GM12892 (cell line): ENCODE measurements at regions not wholly inside any gene's neighbourhood (a gene's known extent, or its start where the extent isn't known, plus 50 kb on each side); places are given as distances from the start of the nearest gene placed in this dataset.

Source experiments
- POLR2A ChIP-seq: IDR thresholded peaks from 2 replicates; pipeline ENCODE4 v1.6.1; 2011; ENCODE audit warnings: low read depth, low read length, control low read depth
- POLR2AphosphoS5 ChIP-seq: IDR thresholded peaks from 2 replicates; pipeline ENCODE4 v1.6.1; 2011; ENCODE audit warnings: low read depth, low read length, control low read depth
- TAF1 ChIP-seq: IDR thresholded peaks from 2 replicates; pipeline ENCODE4 v1.6.1; 2011; ENCODE audit warnings: low read depth, mild to moderate bottlenecking, control low read depth, low read length, borderline replicate concordance

- no peak for TF ChIP-seq POLR2A
- TF ChIP-seq POLR2AphosphoS5 = no peak
- no peak for TF ChIP-seq TAF1
Measured at GRCh38 chr2:145897151-145897550, 1377.2 kb upstream of the ZEB2 start.
